Stimulated activated CD4-positive, alpha-beta T cell treated with anti-CD3 and anti-CD28 coated beads, Interleukin-1b, Interleukin-23, amount 100 ng/mL, for 48 hours (primary cell): ENCODE measurements at regions not wholly inside any gene's neighbourhood (a gene's known extent, or its start where the extent isn't known, plus 50 kb on each side); places are given as distances from the start of the nearest gene placed in this dataset.
"Not testable (repeated sequence)": the region's sequence is repeated elsewhere in the genome, so short reads cannot be mapped to it uniquely, and the experiment has no call there.

ENCODE experiments used
- DNase-seq: peaks from one replicate; pipeline ENCODE4 v3.0.0-alpha.2; 2020

DNA sequence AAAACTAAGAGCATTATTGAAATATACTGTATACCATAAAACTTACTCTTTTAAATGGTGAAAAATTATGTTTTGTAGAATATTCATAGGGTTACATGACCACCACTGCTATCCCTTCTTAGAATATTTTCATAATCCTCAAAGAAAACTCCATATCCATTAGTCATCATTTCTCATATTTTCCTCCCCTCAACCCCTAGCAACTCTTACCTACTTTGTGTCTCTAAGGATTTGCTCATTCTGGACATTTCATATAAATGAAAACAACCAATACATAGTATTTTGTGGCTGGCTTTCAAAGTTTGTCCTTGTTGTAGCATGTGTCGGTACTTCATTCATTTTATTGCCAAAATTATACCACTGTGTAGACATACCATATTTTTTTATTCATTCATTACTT lies 863.8 kb downstream of the KCNA4 start:
- no peak for DNase-seq

DNA sequence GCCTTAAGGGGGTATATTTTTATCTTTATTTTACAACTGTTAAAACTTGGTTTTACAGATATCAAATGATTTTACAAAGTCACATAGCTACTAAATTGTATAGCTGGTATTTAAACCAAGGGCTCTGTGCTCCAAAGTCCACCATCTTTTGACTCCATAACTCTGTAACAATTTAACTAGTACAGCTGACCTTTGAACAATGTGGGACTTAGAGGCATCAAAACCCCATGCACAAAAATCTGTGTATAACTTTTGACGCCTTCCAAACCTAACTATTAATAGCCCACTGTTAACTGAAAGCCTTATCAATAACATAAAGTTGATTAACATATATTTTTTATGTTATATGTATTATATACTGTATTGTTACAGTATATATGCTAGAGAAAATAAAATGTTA lies 874.3 kb downstream of the KCNA4 start:
- DNase-seq = not testable (repeated sequence)

DNA sequence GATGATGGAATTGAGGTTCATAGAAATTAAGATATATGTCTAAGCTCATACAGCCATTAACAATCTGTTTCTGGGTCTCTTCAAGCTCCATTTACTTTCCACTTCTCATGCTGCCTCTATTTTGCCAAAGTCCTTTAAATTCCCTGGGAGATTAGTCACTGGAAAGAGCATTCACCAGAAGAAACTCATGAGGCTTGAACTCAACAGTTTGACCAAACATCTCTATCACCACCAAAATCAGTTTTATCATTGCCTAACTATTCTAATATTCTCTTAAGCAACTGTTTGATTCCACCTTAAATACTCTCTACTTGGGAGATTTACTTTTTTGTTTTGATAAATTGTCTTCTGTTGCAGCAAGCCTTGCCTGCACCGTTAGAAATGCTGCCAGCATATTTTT lies 881.3 kb downstream of the KCNA4 start:
- no peak for DNase-seq

DNA sequence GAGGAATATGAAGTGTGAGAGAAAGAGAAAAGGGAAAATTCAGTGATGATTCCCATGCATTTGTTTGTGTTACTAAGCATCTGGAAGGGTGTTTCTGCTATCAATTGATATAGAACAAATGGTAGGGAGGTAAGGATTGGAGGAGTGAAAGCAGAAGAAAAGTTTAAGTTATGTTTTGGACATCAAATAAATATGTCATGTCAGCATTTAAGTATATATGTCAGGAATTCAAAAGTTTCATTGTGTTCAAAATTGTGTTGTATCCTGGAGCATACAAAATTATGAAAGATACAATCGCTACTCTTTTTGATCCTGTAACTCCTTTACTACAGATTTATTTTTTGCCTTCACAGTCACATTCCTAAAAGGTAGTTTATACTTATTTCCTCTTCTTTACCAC lies 885.8 kb downstream of the KCNA4 start:
- DNase-seq = no peak

DNA sequence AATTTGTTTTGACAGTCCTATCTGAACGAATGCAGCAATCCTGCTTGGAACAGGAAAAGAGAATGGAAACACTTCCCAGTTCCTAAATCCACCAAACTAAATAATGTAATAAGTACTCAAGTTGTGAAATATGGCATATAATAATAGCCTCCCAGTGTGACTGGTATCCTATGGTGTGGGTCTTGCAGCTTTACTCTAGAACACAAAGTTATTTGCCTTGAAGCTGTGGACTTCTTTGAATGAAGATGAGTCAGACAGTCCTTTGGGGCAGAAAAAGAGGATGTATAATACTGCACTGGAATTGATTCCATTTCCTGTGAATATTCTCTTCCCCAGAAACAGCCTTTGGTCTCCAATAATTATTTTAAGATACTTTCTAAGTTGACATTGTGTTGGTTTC lies 887.0 kb downstream of the KCNA4 start:
- DNase-seq = no peak

DNA sequence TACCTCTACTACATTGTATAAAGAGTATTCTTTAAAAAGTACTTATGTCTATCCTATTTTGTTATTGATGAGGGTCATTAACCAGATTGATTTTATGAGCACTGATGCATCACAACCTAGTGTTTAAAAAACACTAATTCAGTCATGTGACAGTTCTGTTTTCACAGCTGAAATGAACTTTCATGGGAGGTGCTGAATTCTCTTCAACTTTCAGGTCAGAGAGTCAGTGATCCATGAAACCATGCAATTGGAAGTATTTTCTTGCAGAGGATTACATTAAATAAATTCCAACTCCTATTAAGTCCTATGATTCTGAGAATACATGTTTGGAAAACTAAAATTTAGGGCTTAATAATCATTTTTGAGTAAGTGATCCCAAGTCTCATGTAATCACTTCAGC lies 889.4 kb downstream of the KCNA4 start:
- DNase-seq = no peak

DNA sequence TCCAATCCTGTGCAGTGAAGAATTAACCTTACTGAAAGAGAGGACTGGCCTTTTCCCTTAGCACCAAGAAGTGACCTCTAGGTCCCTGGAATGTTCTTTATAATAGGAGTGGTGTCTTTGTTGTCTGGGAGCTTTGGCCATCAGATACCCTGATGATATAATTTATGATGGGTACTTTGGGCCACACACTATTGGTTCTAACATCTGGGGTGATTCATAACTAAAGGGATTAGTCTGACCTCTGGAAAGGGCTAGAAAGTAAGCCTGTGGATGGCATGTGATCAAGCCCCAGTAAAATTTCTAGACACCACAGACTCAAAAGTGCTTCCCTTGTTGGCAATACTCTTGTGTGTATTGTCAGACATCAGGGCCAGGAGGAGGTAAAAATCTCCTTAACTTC lies 891.2 kb downstream of the KCNA4 start:
- DNase-seq = no peak

DNA sequence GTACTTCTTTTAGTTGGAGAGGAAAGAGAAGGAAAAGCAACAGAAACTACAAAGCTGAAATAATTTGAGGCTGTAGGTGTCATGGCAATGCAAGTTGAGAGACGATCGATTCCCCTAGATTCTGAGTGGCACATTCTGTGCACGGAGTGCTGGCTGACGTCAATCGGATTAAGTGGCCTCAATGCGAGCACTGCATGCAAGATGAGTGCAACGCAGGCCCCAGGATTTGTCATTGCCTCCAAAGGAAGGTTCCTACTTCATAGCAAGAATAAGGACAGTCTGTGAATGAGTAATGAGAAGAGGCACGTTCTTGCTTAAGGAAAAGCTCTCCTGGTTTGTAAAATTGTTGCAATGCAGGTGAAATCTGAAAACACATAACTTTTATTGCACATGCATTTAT lies 892.4 kb downstream of the KCNA4 start:
- no peak for DNase-seq

DNA sequence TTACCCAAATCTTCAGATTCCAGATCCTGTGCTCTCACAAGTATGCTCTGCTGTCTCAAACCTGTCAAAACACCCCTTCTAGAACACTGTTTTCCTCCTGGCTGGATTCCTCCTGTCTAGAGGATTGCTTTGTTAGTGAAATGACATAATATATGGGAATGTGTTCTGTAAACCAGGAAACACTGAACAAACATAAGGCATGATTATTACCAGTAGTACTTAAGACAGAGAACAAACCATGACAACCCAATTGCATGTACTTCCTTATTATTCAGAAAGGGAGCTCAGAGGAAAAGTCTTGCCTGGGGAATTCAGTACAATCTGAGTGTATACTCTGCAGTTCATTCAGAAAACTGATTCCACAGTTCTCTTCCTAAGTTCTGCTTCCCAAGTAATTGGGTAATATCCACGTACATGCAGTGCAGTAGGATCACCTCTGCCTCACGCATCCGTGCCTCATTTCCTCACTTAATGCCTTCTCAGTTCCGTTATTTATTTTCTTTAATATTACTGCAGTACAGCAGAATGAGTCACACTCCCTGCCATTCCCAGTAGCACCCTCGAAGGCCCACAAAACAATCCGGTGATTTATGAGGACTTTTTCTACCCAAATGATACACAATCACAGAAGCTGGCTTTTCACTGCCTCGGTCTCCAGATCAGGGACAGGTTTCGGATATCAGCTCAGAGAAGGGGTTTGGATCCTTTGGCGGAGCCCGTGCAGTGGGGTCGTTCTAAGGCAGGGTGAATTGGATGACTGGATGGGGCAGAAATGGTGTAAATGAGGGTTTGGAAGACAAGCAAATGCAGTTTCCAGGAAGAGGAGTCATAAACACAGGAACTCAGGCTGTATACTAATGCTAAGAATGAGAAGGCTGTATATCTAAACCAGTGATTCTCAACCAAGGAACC lies 896.9 kb downstream of the KCNA4 start:
- DNase-seq = no peak

DNA sequence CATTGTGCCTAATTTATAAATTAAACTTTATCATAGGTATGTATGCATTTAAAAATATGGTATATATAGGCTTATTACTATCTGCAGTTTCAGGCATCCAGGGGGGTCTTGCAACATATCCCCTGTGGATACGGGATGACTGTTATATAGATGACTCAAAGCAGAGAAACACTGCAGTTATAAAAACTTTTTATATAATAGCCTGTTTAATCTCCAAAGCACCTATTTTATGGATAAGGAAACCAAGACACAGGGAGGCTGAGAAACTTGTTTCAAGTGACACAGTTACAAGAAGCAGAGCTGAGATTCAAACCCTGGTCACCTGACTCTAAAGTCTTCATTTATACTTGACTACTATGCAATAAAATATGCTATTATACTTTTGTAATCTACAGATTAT lies 897.7 kb downstream of the KCNA4 start:
- DNase-seq = no peak

DNA sequence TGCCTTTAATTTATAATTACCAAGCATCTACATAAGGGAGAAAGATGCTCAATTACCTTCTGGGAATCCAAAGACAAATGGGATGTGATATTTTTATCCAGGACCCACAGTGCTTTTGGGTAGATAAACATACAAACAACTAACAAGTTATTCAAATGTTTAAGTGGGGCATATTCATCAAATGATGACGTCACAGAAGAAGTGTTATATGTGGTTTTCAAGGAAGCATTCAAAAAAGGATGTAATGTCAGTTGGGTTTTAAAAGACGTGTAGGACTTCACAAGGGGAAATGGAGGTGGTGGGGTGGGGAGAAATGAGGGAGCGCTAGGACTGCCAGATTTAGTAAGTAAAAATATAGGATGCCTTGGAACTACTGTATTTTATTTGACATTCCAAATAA lies 915.9 kb downstream of the KCNA4 start:
- no peak for DNase-seq

DNA sequence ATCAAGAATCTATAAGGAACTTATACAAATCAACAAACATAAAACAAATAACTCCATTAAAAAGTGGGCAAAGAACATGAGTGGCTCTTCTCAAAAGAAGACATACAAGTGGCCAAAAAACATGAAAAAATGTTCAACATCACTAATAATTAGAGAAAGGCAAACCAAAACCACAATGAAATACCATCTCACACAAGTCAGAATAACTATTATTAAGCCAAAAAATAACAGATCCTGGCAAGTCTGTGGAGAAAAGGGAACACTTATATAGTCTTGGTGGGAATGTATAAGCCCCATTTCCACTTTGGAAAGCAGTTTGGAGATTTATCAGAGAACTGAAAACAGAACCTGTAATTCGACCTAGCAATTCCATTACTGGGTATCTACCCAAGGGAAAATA lies 921.0 kb downstream of the KCNA4 start:
- no peak for DNase-seq

DNA sequence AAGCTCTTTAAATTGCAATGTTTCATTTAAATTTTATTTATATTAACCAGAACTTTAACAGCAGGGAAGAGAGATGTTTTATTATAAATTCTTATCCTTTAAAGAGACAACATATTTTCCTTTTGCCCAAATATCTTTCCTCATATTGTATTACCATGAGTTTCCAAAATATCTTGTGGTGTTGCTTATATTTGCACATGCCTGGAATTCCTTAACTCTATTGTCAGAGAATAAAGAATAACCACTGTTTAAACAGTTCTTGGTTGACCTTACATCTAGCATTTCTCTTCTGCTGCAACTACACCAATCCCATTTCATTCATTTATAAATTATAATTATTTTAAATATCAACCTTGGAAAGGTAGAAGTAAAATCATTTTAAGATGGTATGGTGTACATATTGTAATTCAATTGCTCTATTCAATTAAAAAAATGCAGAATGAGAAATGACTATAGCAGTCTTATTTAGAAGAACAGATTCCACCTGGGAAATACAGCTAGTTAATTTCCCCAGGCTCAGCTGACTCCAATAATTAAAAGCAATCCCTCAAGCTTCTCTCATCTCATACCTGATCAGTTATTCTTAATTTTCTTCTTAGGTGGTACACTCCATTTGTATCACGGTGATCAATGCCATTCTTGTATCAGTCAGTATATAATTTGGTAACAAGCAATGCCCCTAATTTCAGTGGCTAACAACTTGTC lies 923.3 kb downstream of the KCNA4 start:
- no peak for DNase-seq

DNA sequence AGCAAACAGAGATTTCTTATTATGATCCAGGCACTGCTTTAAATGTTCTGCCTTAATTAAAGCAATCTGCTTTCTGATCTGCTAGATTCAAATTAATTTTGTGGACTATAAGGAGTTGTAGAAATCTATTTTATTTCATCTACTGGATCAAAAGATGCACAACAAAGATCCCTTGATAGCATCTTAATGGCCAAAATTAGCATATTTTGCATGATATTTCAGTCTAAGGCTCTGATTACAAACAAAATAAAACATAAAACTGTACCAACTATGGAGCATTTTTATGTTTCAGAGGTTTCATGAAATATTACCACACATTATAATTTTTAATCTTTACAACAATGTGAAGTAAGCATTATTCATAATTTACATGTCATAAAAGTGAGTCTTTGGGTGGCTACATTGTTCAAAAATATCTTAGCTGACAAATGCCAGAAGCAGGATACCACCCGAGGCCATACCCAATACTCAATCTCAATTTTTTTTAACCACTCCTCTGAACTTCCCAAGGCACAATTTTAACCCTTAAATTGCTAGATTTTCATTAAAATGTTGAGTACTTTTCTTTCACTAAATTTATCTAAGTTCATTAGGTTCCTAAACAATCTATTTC lies 929.5 kb downstream of the KCNA4 start:
- DNase-seq = no peak

DNA sequence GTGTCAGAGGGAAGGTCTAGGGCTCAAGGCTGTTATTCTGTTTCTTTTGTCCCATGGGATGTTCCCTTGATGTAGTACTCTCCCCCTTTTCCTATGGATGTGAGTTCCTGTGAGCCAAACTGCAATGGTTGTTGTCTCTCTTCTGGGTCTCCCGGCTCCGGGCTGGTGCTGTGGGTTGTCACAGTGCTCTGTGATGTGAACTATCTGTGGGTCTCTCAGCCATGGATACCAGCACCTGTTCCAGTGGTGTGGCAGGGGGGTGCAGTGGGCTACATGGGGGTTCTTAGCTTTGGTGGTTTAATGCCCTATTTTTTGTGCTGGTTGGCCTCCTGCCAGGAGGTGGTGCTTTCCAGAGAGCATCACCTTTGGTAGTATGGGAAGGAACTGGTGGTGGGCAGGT lies 941.1 kb downstream of the KCNA4 start:
- no peak for DNase-seq

DNA sequence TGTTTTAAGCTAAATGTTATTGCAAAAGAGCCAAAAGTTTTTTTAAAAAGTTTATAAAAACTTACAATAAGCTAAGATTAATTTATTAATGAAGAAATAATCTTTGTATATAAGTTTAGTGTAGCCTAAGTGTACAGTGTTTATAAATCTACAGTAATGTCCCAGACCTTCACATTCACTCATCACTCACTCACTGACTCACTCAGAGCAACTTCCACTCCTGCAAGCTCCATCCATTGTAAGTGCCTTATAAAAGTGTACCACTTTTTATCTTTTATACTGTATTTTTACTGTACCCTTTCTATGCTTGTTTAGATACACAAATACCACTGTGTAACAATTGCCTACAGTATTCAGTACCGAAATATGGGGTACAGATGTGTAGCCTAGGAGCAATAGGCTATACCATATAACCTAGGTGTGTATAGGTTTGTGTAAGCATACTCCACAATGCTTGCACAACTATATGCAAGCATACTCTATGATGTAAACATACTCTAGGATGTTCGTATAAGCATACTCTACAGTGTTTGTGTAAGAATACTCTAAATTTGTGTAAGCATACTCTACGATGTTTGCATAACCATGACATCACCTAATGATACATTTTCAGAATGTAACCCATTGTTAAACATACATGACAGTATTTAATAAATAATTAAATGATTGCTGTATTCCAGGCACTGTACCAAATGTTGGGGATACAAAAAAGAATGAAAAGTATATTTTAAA lies 953.0 kb downstream of the KCNA4 start:
- DNase-seq = no peak

DNA sequence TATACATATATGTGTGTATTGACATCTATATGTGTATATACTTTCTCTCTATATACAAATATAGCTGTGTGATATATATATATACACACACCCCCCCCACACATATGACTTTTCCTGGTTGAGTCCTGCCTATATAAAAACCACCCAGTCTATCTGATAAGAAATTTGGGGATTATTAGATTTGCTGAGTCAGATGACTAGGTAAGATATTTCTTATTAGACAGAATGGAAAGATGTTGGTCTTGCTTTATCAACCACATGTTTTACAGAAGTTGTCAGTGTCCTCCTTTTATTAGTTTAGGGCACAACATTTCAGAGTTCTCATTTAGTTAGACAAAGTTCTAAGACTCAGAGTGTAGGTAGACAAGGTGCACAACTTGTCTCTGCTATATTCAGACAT lies 953.3 kb downstream of the METTL15 start:
- DNase-seq = no peak

DNA sequence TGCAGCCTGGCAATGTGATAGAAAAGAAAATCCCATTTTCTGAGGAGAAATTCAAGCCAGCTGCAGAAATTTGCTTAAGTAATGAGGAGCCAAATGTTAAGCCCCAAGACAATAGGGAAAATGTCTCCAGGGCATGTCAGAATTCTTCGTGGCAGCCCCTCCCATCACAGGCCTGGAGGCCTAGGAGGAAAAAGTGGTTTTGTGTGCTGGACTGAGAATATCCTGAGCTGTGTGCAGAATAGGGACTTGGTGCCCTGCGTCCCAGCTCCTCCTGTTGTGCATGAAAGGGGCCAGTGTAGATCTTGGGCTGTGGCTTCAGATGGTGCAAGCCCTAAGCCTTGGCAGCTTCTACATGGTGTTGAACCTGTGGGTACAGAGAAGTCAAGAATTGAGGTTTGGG lies 948.3 kb downstream of the METTL15 start:
- DNase-seq = not testable (repeated sequence)

DNA sequence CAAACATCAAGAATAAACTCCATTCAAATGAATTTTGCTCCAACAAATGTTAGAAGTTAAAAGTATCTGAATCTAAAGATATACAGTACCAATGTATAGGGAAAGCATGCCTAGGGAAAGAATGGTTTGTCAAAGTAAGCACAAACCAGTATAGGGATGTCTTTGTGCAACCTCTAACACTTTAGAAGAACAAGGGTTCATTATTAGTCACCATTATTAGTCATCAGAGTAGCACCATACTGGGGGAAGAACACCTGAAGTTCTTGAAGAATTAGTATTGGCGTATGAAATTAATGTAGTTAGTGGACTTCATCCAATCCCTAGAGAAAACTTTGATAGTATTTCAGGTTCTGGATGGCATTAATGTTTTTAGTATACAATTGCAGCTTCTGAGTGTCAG lies 943.7 kb downstream of the METTL15 start:
- no peak for DNase-seq

DNA sequence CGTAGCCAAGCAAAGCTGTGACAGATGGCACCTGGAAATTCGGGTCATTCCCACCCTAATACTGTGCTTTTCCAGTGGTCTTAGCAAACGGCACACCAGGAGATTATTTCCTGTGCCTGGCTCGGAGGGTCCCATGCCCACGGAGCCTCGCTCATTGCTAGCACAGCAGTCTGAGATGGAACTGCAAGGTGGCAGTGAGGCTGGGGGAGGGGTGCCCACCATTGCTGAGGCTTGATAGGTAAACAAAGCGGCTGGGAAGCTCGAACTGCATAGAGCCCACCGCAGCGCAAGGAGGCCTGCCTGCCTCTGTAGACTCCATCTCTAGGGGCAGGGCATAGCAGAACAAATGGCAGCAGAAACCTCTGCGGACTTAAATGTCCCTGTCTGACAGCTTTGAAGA lies 942.8 kb downstream of the METTL15 start:
- not testable (repeated sequence) for DNase-seq

DNA sequence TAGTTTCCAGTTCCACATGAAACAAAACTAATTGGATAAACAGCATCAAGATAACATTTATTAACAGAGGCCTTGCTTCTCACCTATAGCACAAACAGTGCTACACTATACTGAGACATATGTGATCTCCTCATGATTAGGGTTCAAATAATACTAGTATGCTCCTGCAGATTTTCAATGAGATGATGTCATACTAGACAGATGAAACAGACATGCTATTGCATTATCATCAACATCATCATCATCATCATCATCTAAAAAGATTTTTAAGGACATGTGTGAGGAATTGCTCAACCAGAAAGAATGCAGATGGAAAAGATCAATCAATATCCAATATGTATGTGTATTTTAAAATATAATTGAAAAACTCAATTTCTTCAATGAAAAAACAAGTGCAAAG lies 932.3 kb downstream of the METTL15 start:
- DNase-seq = no peak

DNA sequence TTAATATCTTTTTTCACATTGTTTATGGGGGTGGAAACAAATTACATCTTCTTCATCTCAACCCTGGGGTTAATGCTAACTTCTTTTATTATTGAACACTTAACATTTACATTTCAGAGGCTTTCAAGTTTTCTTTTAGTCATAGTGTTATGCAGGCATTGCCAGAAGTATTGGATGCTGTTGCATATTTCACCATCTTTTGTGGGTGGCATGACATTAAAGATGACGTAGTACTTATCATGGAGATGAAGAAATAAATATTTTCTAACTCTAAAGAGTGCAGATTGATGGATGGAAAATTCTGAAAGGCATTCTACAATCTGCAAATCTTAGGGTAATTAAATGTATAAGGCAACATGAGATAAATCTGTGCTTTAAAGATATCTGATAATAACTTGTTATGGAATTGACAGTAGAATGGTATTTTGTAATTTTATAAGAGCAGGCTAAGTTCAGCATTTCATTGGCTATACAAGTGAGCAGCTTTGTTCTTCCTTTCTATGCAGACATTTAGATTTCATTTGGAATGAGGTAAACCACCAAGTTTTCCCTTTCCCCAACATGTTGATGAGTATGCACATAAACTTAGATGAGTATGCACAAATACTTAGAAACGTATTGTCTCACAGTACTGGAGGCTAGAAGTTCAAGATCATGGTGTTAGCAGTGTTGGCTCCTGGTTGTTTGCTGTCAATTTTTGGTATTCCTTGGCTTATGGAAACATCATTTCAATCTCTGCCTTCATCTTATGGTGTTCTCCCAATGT lies 924.4 kb downstream of the METTL15 start:
- no peak for DNase-seq

DNA sequence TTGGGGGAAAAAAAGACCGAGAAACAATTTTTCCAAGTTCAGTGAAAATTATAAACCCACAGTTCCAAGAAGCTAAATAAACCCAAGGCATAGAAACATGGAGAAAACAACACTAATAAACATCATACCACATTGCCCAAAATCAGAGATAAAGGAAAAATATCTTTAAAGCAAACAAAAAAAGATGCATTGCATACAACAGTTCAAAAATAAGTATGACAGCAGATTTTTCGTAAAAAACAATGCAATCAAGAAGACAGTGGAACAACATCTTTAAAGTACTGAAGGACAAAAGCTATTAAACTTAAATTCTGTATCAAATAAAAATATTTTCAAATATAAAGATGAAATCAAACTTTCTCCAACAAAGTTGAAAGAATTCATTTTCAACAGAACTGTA lies 921.3 kb downstream of the METTL15 start:
- no peak for DNase-seq
